KG1 (cell line): ENCODE measurements at regions not wholly inside any gene's neighbourhood (a gene's known extent, or its start where the extent isn't known, plus 50 kb on each side); places are given as distances from the start of the nearest gene placed in this dataset.
"Not testable (repeated sequence)": the region's sequence is repeated elsewhere in the genome, so short reads cannot be mapped to it uniquely, and the experiment has no call there.

Experiments used
- DNase-seq: peaks from one replicate; lab custom pipeline; 2025; lab: John Stamatoyannopoulos, UW

GRCh38 chr2:23027396-23027795 is 357.6 kb upstream of the KLHL29 start:
- no peak for DNase-seq

DNA sequence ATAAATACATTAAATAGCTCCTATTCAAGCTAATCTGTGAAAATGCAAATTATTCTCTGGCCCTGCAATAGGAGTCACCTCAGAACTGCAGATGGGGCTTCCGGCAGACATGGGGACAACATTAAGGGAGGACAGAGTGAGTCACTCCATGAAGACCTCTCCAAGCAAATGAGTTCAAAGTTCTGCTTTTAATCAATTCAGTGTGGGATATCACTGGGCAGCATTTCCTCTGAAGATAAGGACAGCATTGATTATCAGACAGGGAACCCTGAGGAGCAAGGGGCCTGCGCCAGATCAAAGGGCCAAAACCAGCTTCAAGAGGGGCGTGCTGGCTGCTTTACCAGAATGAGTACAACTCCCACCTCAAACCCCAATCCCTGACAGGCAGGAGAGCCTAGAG is 356.9 kb upstream of the KLHL29 start:
- DNase-seq: no peak

DNA sequence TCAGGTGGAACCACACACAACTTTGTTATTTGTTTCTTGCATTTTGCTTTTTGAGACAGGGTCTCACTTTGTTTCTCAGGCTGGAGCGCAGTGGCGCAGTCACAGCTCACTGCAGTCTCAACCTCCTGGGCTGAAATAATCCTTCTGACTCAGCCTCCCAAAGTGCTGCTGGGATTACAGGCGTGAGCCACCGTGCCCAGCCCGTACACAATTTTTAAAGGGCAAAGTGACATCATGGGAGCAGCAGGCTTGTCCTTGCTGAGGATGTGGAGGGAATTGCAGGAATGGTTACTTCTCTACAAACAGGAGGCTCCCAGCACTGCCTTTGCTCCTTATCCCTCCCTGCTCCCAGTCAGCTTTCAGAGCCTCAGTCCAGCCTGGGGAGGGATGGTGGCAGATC is 355.9 kb upstream of the KLHL29 start:
- DNase-seq: no peak

- no peak for DNase-seq
These were observed 355.0 kb upstream of the KLHL29 start for GRCh38 chr2:23029951-23030350.

DNA sequence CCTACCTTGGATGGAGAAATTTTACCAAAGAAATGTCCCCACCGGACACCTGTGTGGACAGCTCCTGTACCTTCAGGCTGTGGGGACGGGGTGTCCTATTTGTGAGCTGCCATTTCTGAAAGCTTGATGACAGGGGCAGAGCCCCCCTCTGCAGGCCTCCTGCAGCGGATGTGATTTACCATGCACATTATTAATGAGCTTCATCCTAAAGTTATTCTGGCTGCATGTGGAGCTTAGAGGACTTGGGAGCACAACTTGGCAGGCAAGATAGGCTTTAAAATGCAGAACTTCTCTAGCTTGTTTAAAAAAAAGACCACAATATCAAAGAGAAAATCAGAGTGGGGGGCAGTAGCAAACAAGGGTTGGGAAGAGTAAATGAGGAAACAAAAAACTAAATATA is 350.0 kb upstream of the KLHL29 start:
- no peak for DNase-seq

GRCh38 chr2:23036629-23037028 is 348.4 kb upstream of the KLHL29 start:
- DNase-seq: no peak

- DNase-seq: no peak
These were observed 347.4 kb upstream of the KLHL29 start for GRCh38 chr2:23037596-23037995.

DNA sequence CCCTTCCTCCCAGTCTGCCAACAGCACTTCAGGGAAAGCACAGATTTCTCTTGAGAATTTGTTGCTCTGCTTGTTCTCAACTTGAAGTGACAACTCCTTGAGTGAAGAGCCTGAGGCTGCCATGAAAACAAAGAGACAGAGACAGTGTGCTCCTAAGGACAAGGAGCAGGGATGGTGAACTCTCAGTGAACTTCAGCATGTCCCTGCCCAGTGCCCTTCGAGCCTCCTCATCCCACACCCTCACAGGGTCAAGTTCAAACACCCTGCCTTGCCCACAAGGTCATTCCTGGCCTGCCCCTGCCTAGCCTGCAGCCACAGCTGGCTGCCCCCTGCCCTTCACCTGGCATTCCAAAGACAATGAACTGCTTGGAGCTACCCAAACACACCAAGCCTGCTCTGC is 343.5 kb upstream of the KLHL29 start:
- no peak for DNase-seq

GRCh38 chr2:23042216-23042906 is 342.6 kb upstream of the KLHL29 start:
- no peak for DNase-seq

- no peak for DNase-seq
These were observed 334.6 kb upstream of the KLHL29 start for GRCh38 chr2:23050388-23050787.

- DNase-seq: no peak
These were observed 331.4 kb upstream of the KLHL29 start for GRCh38 chr2:23053601-23054000.

DNA sequence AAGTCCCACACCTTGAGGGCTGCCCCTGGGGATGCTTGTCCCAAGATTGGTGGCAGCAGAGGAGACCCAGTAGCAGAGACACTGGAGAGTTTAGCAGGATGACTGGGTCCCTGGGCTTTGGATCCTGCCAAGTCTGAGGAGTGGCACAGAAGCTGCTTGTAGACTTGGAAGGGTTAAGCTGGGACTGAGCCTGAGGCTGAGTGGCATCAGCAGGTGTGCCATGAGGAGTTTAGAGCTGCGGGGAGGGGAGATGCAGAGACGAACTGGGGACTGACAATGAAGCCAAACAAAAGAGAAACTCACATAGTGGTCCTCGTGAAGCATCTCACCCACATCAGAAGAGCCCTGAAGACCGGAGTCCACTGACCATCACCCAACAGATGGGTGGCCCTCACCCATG is 329.7 kb upstream of the KLHL29 start:
- no peak for DNase-seq

GRCh38 chr2:23056846-23057245 is 328.1 kb upstream of the KLHL29 start:
- DNase-seq: not testable (repeated sequence)

- no peak for DNase-seq
These were observed 326.5 kb upstream of the KLHL29 start for GRCh38 chr2:23058435-23058834.

- no peak for DNase-seq
These were observed 319.8 kb upstream of the KLHL29 start for GRCh38 chr2:23065210-23065609.

- DNase-seq: no peak
These were observed 319.0 kb upstream of the KLHL29 start for GRCh38 chr2:23065936-23066335.

- DNase-seq: no peak
These were observed 318.3 kb upstream of the KLHL29 start for GRCh38 chr2:23066686-23067085.

- no peak for DNase-seq
These were observed 315.8 kb upstream of the KLHL29 start for GRCh38 chr2:23069156-23069555.

DNA sequence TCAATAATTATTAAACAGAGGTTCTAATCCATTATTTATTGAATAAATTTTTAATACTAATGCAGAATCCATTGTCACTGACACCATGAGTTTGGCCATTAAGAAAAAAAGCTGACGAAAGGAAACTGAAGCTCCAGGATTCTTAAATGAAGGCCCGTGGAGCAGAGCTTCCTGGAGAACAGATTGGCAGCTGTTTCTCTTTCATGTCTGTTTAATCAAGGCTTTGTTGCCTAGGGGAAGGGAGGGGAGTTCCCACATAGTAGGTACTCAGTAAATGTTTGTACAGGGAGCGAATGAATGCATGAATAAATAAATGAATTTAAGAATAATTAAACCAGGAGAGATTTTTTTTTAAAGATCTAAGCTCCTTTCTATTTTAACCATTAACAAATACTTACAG is 315.1 kb upstream of the KLHL29 start:
- no peak for DNase-seq

DNA sequence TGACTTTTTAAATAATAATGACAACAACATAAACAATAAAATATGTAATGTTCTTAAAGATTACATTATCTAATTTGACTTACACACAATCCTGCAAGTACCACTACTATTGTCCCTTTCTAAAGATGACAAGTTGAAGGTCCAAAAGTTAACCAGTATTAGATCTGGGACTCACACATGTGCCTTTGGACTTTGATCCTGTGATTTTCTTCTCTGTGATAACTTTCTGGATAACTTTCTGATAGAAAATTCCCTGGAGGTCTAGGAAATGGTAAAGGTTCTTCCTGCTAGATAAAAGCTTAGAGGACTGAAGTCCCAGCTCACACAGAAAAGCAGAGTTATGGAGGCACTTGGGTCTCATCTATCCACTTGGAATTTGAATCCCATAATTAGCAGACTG is 311.9 kb upstream of the KLHL29 start:
- no peak for DNase-seq

- no peak for DNase-seq
These were observed 311.3 kb upstream of the KLHL29 start for GRCh38 chr2:23073671-23074070.

GRCh38 chr2:23077596-23077995 is 307.4 kb upstream of the KLHL29 start:
- no peak for DNase-seq

DNA sequence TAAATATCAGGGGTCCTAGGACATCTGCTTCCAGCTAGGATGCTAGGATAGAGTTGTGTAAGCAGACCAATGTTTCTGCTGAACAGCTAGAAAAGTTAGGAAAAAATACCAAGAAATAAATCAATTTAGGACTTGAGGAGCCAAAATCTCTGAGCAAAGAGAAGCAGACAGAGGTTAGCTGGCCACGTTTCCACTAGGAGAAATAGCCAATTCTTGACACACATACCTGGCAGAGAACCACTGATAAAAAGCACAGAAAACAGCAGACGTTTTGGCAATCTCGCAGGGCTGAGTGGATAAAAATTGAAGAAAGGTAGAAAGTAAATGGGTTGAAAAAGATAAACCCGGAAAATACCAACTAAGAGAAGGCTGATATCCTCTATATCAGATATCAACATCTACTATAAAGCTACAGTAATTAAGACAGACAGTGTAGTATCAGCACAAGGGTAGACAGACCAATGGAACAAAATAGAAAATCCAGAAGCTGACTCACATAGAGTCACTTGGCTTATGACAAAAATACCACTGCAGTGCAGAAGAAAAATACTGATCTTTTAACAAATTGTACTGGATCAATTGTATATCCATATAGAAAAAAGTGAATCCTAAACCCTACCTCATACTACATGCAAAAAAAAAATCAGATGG is 306.1 kb upstream of the KLHL29 start:
- no peak for DNase-seq

GRCh38 chr2:23083966-23084365 is 301.0 kb upstream of the KLHL29 start:
- no peak for DNase-seq
